ENCODE measurements at regions not wholly inside any gene's neighbourhood (a gene's known extent, or its start where the extent isn't known, plus 50 kb on each side); places are given as distances from the start of the nearest gene placed in this dataset.
A peak's percentile ranks its signal among the peaks of the same experiment; 100 is the strongest.
"Not testable (repeated sequence)": the region's sequence is repeated elsewhere in the genome, so short reads cannot be mapped to it uniquely, and the experiment has no call there.

DNA sequence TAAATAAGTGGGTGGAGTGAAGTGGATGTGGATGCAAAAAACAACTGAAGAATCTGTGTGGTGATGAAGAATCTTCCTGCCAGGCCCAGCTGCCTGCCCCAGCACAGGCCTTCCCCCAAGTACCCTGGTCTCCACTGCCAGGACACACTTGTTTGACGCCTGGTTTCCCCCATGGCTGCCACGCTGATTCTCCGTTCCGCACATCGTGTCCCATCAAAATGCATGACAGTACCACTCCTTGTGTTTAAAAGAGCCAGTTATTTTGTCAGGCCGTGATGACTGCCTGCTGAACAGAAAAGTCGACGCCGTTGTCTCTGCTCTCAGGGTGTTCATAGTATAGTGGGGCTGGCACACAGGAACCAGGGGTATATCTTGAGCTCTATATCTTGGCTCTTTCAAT is 50.3 kb upstream of the KYNU start:
- DNase-seq (ENCODE audit: low read depth), result no peak

GRCh38 chr2:142825861-142826260 is 51.6 kb upstream of the KYNU start:
- peak; percentile 57 for DNase-seq (ENCODE audit: low read depth)

DNA sequence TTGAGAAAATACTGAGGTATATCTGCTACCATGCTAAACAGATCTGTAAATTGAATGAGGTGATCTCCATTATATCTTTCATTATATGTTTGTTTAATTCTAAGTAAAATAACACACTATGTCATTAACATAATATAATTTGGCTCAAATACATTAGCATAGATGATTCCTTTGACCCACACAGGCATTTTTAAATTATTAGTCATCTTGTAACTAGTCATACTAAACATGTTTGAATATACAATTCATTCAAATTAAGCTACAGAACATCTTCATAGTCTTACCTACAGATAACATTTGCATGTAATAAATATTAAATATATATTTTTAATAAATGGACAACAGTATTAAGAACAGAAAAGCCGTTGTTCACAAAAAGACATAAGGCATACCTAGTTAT is 52.7 kb upstream of the KYNU start:
- DNase-seq (ENCODE audit: low read depth), result peak; percentile 17

DNA sequence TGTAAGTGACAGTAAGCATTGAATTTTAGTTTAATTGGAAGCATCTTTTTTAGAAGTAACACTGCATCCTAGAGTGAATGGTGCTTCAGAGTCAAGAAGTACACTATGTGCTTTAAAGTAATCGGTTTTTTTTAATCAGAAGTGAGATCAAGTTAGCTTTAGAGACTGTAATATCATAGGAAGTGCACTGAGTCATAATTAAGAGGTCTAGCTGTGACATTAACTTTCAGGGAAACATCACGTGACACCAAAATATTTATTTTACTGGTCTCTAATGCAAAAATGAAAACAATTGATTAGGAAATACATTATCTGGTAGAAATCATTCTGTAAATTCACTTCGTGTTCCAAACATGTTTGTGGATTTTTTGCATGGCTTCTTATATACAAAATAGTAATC is 55.3 kb upstream of the KYNU start:
- no peak for DNase-seq (ENCODE audit: low read depth)

- peak; percentile 93 for DNase-seq (ENCODE audit: low read depth)
Observed at GRCh38 chr2:142819411-142819810, 58.1 kb upstream of the KYNU start.

DNA sequence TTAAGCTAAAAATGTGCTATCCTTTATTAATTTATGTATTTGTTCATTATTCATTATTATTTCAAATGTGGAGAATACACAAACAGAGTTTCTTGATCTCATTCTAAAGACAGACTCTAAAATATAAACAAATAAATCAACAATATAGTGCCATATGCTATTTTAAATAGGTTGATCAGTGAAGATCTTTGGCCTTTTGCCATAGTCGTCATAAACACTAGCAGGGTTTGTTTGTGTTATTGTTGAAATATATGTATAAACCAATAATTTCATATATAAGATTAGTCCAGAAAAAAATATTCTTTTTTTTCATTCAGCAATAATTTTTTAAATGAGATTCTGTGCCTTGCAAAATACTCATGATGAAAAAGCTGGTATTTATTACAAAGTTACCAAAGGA is 62.1 kb upstream of the KYNU start:
- no peak for DNase-seq (ENCODE audit: low read depth)

DNA sequence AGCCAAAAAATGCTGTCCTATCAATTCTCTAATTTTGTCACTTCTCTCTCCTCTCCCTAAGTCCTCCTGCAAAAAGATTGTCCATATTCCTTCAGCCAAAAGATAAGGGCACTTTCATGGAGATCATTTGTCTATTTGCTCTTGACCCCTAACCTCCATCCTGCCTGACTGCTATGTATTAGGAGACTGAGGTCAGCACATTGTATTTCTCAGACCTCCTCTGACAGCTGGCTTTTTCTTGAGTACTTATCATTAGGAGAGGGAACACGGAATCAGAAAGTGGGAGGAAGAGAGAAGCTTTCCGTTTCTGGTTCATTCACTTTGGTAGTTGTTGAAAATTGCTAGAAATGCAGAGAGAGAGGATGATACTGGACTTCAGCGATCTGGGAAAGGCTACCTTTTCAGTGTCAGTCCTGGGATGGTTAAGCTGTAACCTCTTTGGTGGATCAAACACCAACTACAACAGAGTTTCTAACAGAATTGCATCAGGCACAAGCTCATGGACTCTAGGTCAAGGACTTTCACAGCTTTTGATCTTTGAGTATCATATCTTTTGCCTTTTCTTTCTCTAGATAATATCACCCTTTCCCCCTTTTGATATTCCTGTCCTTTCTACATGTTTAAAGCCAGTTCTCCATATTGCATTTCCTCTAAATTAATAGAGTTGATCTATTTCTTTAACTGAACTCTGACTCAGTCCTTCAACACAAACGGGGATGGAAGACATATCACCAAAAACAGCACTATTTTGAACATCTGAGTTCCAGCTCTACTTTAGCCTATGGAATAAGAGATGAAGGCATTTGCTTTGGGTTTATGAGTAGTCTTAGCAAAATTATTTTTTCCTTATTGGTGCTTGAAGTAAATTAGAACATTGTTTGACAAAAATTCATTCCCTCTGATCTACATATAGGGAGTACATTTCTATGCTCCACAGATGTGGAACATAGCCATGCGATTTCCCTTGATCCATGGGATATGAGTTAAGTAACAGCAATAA is 63.3 kb upstream of the KYNU start:
- no peak for DNase-seq (ENCODE audit: low read depth)

- DNase-seq (ENCODE audit: low read depth), result not testable (repeated sequence)
Observed at GRCh38 chr2:142811644-142812043, 65.8 kb upstream of the KYNU start.

DNA sequence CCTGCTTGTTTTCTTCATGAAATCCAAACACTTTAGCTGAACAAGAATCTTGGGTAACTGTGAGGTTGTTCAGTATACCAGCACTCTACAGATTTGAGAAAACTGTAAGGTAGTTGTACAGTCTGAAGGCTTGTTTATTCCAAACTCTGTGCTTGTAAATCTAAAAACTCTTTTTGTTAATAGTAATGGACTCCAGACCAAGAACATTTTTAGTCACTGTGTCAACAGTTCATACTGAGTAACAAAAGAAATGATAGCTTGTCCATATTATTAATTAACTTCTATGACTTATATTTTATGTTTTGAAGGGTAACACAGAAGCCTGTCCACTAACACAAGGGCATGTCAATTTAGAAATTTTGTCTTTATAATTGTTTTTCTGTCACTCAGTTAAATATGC is 72.2 kb upstream of the KYNU start:
- peak; percentile 52 for DNase-seq (ENCODE audit: low read depth)

GRCh38 chr2:142803158-142803557 is 74.3 kb upstream of the KYNU start:
- DNase-seq (ENCODE audit: low read depth), result no peak

DNA sequence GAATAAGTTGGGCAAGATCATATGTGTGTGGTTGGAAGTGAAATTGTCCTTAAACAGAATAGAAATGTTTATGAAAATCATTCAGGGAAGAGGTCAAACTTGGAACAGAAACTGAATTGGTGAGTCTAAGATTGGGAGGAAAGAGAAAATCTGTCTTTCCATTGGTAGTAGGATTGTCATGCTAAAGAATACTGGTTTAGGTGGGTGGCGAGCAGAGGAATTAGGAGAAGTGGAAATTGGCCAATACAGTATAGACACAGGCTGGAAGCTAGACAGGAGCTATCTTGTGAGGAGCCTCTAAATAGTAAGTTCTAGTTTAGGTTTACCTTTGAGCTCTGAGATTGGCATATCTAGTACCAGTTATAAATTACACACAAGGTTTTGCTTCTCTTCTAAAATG is 80.9 kb upstream of the KYNU start:
- DNase-seq (ENCODE audit: low read depth), result no peak

GRCh38 chr2:142796161-142796560 is 81.3 kb upstream of the KYNU start:
- peak; percentile 63 for DNase-seq (ENCODE audit: low read depth)

GRCh38 chr2:142794850-142795249 is 82.6 kb upstream of the KYNU start:
- no peak for DNase-seq (ENCODE audit: low read depth)

- DNase-seq (ENCODE audit: low read depth), result not testable (repeated sequence)
Observed at GRCh38 chr2:142792328-142792727, 85.1 kb upstream of the KYNU start.

- DNase-seq (ENCODE audit: low read depth), result no peak
Observed at GRCh38 chr2:142791335-142791734, 86.1 kb upstream of the KYNU start.

DNA sequence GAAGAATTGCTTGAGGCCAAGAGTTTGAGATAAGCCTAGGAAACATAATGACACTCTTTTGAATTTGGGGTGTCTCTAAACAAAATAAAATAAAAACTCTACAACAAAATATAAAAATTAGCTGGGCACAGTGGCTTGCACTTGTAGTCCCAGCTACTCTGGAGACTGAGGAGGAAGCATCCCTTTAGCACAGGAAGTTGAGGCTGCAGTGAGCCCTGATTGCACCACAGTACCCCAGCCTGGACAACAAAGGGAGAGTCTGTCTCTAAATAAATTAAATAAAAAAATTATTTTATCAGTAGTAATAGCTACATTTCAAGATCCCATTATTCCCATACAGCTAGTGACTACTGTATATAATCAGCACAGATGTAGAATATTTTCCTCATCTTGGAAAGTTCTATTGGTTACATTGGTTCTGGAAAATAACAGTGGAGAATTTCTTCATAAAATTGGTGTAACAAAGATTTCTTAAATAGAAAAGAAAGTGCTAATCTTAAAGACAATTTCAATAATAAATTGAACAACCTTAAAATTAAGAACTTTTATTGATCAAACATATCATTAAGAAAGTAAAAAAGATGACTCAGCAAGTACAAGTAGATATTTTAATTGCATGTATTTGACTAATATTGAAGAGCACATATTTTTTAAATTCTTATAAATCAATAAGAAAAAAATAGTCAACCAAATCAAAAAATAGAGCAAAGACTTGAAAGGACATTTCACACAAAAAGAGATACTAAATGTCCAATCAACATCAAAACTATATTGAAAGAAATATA is 90.4 kb upstream of the KYNU start:
- no peak for DNase-seq (ENCODE audit: low read depth)

GRCh38 chr2:142782942-142783443 is 94.5 kb upstream of the KYNU start:
- no peak for DNase-seq (ENCODE audit: low read depth)

- DNase-seq (ENCODE audit: low read depth), result no peak
Observed at GRCh38 chr2:142781146-142781545, 96.3 kb upstream of the KYNU start.

DNA sequence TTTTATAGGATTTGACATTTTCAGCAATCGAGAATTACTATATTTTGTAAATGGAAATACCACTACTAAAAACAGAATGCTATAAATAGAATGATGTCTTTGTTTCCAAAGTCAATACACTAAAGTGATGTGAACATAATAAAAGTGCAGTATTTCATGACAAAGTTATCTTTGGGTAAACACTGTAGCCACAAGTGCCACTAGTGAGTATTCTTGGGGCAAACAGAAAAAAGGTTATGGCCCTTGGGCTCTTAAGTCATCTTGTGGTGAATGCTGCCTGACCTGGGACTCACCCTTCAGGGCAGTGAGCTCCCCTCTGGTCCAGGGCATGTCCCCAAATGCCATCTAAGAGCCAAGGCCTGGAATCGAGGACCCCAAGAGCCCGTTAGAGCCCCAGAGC is 99.2 kb upstream of the KYNU start:
- no peak for DNase-seq (ENCODE audit: low read depth)

- no peak for DNase-seq (ENCODE audit: low read depth)
Observed at GRCh38 chr2:142777742-142778141, 99.7 kb upstream of the KYNU start.

- DNase-seq (ENCODE audit: low read depth), result no peak
Observed at GRCh38 chr2:142769761-142770160, 107.7 kb upstream of the KYNU start.

DNA sequence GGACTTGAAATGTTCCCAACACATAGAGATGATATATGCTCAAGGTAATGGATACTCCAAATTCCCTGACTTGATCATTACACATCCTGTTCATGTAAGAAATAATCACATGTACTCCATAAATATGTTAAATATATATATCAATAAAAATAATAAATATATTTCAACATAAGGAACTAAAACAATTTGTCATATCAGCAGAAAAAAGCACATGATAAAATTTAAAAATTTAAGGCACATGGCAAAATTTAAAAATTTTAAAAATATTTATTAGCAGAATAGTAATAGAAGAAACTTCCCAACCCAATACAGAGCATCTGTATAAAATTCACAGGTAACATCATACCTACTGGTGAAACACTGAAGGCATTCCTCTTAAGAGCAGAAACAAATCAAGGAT is 109.6 kb upstream of the KYNU start:
- DNase-seq (ENCODE audit: low read depth), result no peak

DNA sequence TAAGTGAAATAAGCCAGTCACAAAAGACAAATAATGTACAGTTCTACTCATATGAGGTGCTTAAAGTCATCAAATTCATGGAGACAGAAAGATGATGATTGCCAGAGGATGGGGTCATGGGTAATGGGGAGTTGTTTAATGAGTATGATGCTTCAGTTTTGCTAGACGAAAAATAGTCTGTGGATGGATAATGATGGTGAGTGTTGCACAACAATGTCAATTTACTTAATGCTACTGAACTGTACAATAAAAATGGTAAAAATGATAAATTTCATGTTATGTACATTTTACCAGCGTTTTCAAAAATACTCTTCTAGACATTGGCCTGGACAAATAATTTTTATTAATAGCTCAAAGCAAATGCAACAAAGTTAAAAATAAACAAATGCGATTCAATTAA is 118.5 kb upstream of the KYNU start:
- DNase-seq (ENCODE audit: low read depth), result no peak

Data from renal cortical epithelial cell (primary cell).